Type B pancreatic cell (in vitro differentiated cells): ENCODE measurements at regions not wholly inside any gene's neighbourhood (a gene's known extent, or its start where the extent isn't known, plus 50 kb on each side); places are given as distances from the start of the nearest gene placed in this dataset.
A peak's percentile ranks its signal among the peaks of the same experiment; 100 is the strongest.
"Not testable (repeated sequence)": the region's sequence is repeated elsewhere in the genome, so short reads cannot be mapped to it uniquely, and the experiment has no call there.

Experiments
- DNase-seq: peaks from one replicate; pipeline ENCODE4 v3.0.0; 2021; ENCODE audit warnings: mixed read lengths; ENCODE audit not compliant: unreplicated experiment; ENCODE audit errors: extremely low spot score
- H3K27ac Mint-ChIP-seq: 2 replicates; pipeline ENCODE4 v1.8.0; 2021; ENCODE audit warnings: mild to moderate bottlenecking, mixed read lengths
- H3K27me3 Mint-ChIP-seq: 2 replicates; pipeline ENCODE4 v1.8.0; 2021; ENCODE audit warnings: mixed read lengths
- H3K36me3 Mint-ChIP-seq: 2 replicates; pipeline ENCODE4 v1.8.0; 2021; ENCODE audit warnings: mixed read lengths
- H3K4me1 Mint-ChIP-seq: one replicate; pipeline ENCODE4 v1.8.0; 2021; ENCODE audit warnings: mixed read lengths; ENCODE audit not compliant: unreplicated experiment
- H3K4me3 Mint-ChIP-seq: 2 replicates; pipeline ENCODE4 v1.8.0; 2021; ENCODE audit warnings: mild to moderate bottlenecking, mixed read lengths
- H3K9me3 Mint-ChIP-seq: 2 replicates; pipeline ENCODE4 v1.8.0; 2021; ENCODE audit warnings: mixed read lengths
- CTCF ChIP-seq: fragments of 200-600 bp; sonication (generic); conservative IDR thresholded peaks from 2 replicates; pipeline ENCODE4 v1.5.0; 2021; ENCODE audit warnings: antibody characterized with exemption, mild to moderate bottlenecking

GRCh38 chr10:113496111-113497109 is 56.4 kb upstream of the HABP2 start:
- Mint-ChIP-seq H3K9me3 (peaks cover 5% of the 10 kb centered on the region), H3K36me3 (no peaks in the 10 kb centered on the region), H3K27me3 (peaks cover 53% of the 10 kb centered on the region), H3K4me1 (peaks cover 39% of the 10 kb centered on the region), H3K27ac (no peak overlapping the region), H3K4me3 (peak overlapping the region; percentile 15)
- no peak for TF ChIP-seq CTCF
- DNase-seq = no peak

- H3K9me3 Mint-ChIP-seq = peaks cover 9% of the 10 kb centered on the region
- TF ChIP-seq CTCF = no peak
- H3K27ac Mint-ChIP-seq = no peak overlapping the region
- H3K4me3 Mint-ChIP-seq = no peak overlapping the region
- peaks cover 50% of the 10 kb centered on the region for H3K27me3 Mint-ChIP-seq
- peaks cover 34% of the 10 kb centered on the region for H3K4me1 Mint-ChIP-seq
- no peaks in the 10 kb centered on the region for H3K36me3 Mint-ChIP-seq
- DNase-seq = no peak
These were observed 55.7 kb upstream of the HABP2 start for GRCh38 chr10:113497198-113497597.

DNA sequence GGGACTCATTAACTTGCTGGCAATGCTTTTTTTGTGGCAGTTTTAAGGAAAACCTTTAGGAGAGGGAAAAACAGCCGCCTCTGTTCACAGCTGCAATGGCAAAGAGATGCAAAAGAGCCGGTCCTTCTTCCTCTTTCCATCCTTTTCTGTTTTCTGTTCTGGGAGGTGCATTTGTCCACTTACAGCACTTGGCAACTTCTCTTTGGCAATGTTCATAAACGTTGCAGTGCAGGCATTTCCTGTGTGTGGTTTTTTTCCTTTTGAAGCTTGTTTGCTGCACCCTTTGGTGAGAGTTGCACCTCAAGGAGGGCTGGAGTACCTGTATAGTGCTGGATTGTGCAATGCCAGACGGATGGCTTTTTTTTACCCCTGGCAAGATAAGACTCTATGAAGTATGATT is 53.9 kb upstream of the HABP2 start:
- no peak for DNase-seq
- no peak for TF ChIP-seq CTCF
- Mint-ChIP-seq H3K36me3 (no peaks in the 10 kb centered on the region), H3K27ac (no peak overlapping the region), H3K4me1 (peaks cover 28% of the 10 kb centered on the region), H3K9me3 (peaks cover 5% of the 10 kb centered on the region), H3K4me3 (no peak overlapping the region), H3K27me3 (peaks cover 42% of the 10 kb centered on the region)

DNA sequence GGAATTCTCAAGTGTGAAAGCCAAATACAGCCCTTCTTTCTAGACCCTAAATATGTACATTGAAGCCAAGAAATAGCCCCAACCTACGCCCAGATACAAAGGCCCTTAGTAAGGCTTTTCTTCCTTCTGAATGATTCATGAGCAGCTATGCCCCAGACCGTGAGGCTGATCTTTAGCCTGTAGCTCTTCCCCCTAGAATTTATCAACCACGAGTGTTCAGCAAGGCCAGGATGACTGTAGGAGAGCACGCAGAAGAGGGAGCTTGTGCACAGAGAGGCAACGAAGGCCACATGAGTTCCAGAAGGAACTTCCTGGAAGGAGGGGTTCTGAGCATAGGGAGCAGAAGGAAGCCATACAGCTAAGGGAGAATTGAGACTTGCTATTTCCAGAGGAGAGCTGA is 53.0 kb upstream of the HABP2 start:
- DNase-seq = no peak
- Mint-ChIP-seq H3K4me1 (peaks cover 28% of the 10 kb centered on the region), H3K27ac (no peak overlapping the region), H3K9me3 (peaks cover 5% of the 10 kb centered on the region), H3K4me3 (no peak overlapping the region), H3K27me3 (peaks cover 46% of the 10 kb centered on the region), H3K36me3 (no peaks in the 10 kb centered on the region)
- no peak for TF ChIP-seq CTCF

DNA sequence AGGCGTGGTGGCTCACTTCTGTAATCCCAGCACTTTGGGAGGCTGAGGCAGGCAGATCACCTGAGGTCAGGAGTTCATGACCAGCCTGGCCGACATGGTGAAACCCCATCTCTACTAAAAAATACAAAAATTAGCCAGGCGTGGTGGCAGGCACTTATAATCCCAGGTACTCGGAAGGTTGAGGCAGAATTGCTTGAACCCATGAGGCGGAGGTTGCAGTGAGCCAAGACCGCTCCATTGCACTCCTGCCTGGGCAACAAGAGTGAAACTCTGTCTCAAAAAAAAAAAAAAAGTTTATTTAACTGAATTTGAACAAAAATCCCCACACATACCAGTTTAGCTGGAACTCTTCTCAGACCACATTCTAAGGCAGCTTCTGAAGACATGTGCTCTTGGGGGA is 51.8 kb upstream of the HABP2 start:
- peaks cover 42% of the 10 kb centered on the region for H3K27me3 Mint-ChIP-seq
- peaks cover 23% of the 10 kb centered on the region for H3K4me1 Mint-ChIP-seq
- H3K9me3 Mint-ChIP-seq = not testable (repeated sequence)

More for the DNA sequence above, 51.8 kb upstream of the HABP2 start:
- not testable (repeated sequence) for H3K4me3 Mint-ChIP-seq, H3K27ac Mint-ChIP-seq, DNase-seq, H3K36me3 Mint-ChIP-seq
